GM23338 (cell line): ENCODE measurements at regions not wholly inside any gene's neighbourhood (a gene's known extent, or its start where the extent isn't known, plus 50 kb on each side); places are given as distances from the start of the nearest gene placed in this dataset.

ENCODE experiments used
- ATAC-seq: fragments of 200-7000 bp; cut with Tn5 transposase; 3 replicates; pipeline ENCODE4 v1.9.1; 2020
- DNase-seq: peaks from one replicate; pipeline ENCODE4 v3.0.0-alpha.2; 2015; ENCODE audit warnings: low spot score
- H2AFZ ChIP-seq: fragments of 200-600 bp; sonication (generic); 2 replicates; pipeline ENCODE4 v1.8.0; 2016; ENCODE audit warnings: antibody characterized with exemption, mild to moderate bottlenecking, moderate library complexity
- H3F3A ChIP-seq: fragments of 200-600 bp; sonication (generic); replicated peaks from 2 replicates; pipeline ENCODE4 v1.8.0; 2017; ENCODE audit warnings: antibody characterized with exemption, mixed run types, low read depth
- H3K27ac ChIP-seq: fragments of 200-600 bp; sonication (generic); 2 replicates; pipeline ENCODE4 v1.6.1; 2016; ENCODE audit warnings: low read depth
- H3K27me3 ChIP-seq: fragments of 200-600 bp; sonication (generic); 2 replicates; pipeline ENCODE4 v1.8.0; 2016; ENCODE audit warnings: mild to moderate bottlenecking, mixed run types, moderate library complexity; ENCODE audit not compliant: insufficient read depth
- H3K36me3 ChIP-seq: fragments of 200-600 bp; sonication (generic); 2 replicates; pipeline ENCODE4 v1.8.0; 2016; ENCODE audit warnings: mild to moderate bottlenecking; ENCODE audit not compliant: insufficient read depth
- H3K4me1 ChIP-seq: fragments of 200-600 bp; sonication (generic); 2 replicates; pipeline ENCODE4 v1.8.0; 2016; ENCODE audit warnings: mild to moderate bottlenecking, moderate library complexity; ENCODE audit not compliant: insufficient read depth
- H3K4me2 ChIP-seq: fragments of 200-600 bp; sonication (generic); 2 replicates; pipeline ENCODE4 v1.7.1; 2017; ENCODE audit warnings: mixed run types
- H3K4me3 ChIP-seq: fragments of 200-600 bp; sonication (generic); 2 replicates; pipeline ENCODE4 v1.6.1; 2016; ENCODE audit warnings: mixed run types
- H3K79me2 ChIP-seq: fragments of 200-600 bp; sonication (generic); replicated peaks from 2 replicates; pipeline ENCODE4 v1.8.0; 2017; ENCODE audit warnings: mild to moderate bottlenecking; ENCODE audit not compliant: insufficient read depth
- H3K9me2 ChIP-seq: fragments of 200-600 bp; sonication (generic); 2 replicates; pipeline ENCODE4 v1.8.0; 2017; ENCODE audit not compliant: insufficient read depth
- H4K20me1 ChIP-seq: fragments of 200-600 bp; sonication (generic); replicated peaks from 2 replicates; pipeline ENCODE4 v1.8.0; 2017; ENCODE audit warnings: mild to moderate bottlenecking; ENCODE audit not compliant: insufficient read depth
- H3K27ac Mint-ChIP-seq: 2 replicates; pipeline ENCODE4 v1.8.0; 2020; ENCODE audit warnings: inconsistent platforms, mild to moderate bottlenecking, moderate library complexity, mixed read lengths
- H3K27me3 Mint-ChIP-seq: 3 replicates; pipeline ENCODE4 v1.8.0; 2022; ENCODE audit warnings: low read depth, mild to moderate bottlenecking, moderate library complexity, mixed read lengths, inconsistent platforms; ENCODE audit not compliant: insufficient read depth, poor library complexity
- H3K36me3 Mint-ChIP-seq: 3 replicates; pipeline ENCODE4 v1.8.0; 2021; ENCODE audit warnings: low read depth, mild to moderate bottlenecking, inconsistent platforms, moderate library complexity, mixed read lengths
- H3K4me1 Mint-ChIP-seq: 3 replicates; pipeline ENCODE4 v1.8.0; 2020; ENCODE audit warnings: mild to moderate bottlenecking, inconsistent platforms, mixed read lengths
- H3K4me3 Mint-ChIP-seq: 3 replicates; pipeline ENCODE4 v1.8.0; 2021; ENCODE audit warnings: moderate library complexity, mild to moderate bottlenecking, inconsistent platforms, mixed read lengths
- H3K9me3 Mint-ChIP-seq: 3 replicates; pipeline ENCODE4 v1.8.0; 2020; ENCODE audit warnings: moderate library complexity, mild to moderate bottlenecking, inconsistent platforms, mixed read lengths
- CREB1 ChIP-seq: fragments of 250-450 bp; sonication (Bioruptor Pico); IDR thresholded peaks from 2 replicates; pipeline ENCODE4 v1.5.0; 2020; ENCODE audit warnings: low read depth, mild to moderate bottlenecking, moderate library complexity
- CTCF ChIP-seq, 2 experiments: fragments of 200-600 bp in 1 of 2; sonication (generic) in 1 of 2; conservative IDR thresholded peaks; 2 replicates each; pipeline versions ENCODE4 v1.5.1 to v1.6.1; 2016 to 2017; ENCODE audit warnings: antibody characterized with exemption in 2 of 2, low read depth in 2 of 2, mild to moderate bottlenecking in 2 of 2, moderate library complexity in 1 of 2
- ETS1 ChIP-seq: IDR thresholded peaks from 2 replicates; pipeline ENCODE4 v1.6.1; 2016; ENCODE audit warnings: antibody characterized with exemption
- EZH2 ChIP-seq: fragments of 200-600 bp; sonication (generic); IDR thresholded peaks from one replicate; pipeline ENCODE4 v1.8.0; 2017; ENCODE audit warnings: antibody characterized with exemption, mild to moderate bottlenecking, low read depth; ENCODE audit not compliant: unreplicated experiment
- EZH2phosphoT487 ChIP-seq: fragments of 200-600 bp; sonication (generic); IDR thresholded peaks from one replicate; pipeline ENCODE4 v1.8.1; 2018; ENCODE audit warnings: antibody characterized with exemption; ENCODE audit not compliant: unreplicated experiment
- JUNB ChIP-seq: IDR thresholded peaks from one replicate; pipeline ENCODE4 v1.6.1; 2016; ENCODE audit warnings: antibody characterized with exemption; ENCODE audit not compliant: unreplicated experiment
- NANOG ChIP-seq: IDR thresholded peaks from 2 replicates; pipeline ENCODE4 v1.6.1; 2016; ENCODE audit warnings: antibody characterized with exemption, borderline replicate concordance
- POLR2AphosphoS5 ChIP-seq: IDR thresholded peaks from 2 replicates; pipeline ENCODE4 v1.6.1; 2016; ENCODE audit warnings: antibody characterized with exemption, low read depth
- REST ChIP-seq: IDR thresholded peaks from one replicate; pipeline ENCODE4 v1.6.1; 2018; ENCODE audit warnings: antibody characterized with exemption; ENCODE audit not compliant: unreplicated experiment
- STAT1 ChIP-seq: IDR thresholded peaks from one replicate; pipeline ENCODE4 v1.6.1; 2016; ENCODE audit warnings: antibody characterized with exemption; ENCODE audit not compliant: unreplicated experiment
- ZNF114 ChIP-seq: fragments of 250-450 bp; sonication (Bioruptor Pico); IDR thresholded peaks from 2 replicates; pipeline ENCODE4 v1.5.0; 2020; ENCODE audit warnings: mild to moderate bottlenecking, moderate library complexity
- ZNF331 ChIP-seq: fragments of 250-450 bp; sonication (Bioruptor Pico); IDR thresholded peaks from 2 replicates; pipeline ENCODE4 v1.5.0; 2020; ENCODE audit warnings: low read depth, mild to moderate bottlenecking, moderate library complexity

GRCh38 chr4:181569553-181569952 lies 673.6 kb upstream of the TENM3 start:
- ATAC-seq, result peak; percentile 69

GRCh38 chr4:181578911-181579310 lies 664.3 kb upstream of the TENM3 start:
- Histone ChIP-seq H3F3A (no peaks in the 10 kb centered on the region), H3K79me2 (no peaks in the 10 kb centered on the region), H4K20me1 (no peaks in the 10 kb centered on the region), H3K27me3 (no peaks in the 10 kb centered on the region), H3K4me3 (no peak overlapping the region), H3K36me3 (no peaks in the 10 kb centered on the region), H3K4me2 (no peak overlapping the region), H3K4me1 (no peaks in the 10 kb centered on the region), H3K27ac (no peak overlapping the region), H3K9me2 (no peaks in the 10 kb centered on the region), H2AFZ (peak overlapping the region; percentile 74; the same call in 1 of the 2 replicates)
- DNase-seq (no peak), ATAC-seq (no peak)
- no peak overlapping the region for H3K4me3 Mint-ChIP-seq
- H3K4me1 Mint-ChIP-seq, result no peaks in the 10 kb centered on the region; the same call in 2 of the 3 replicates
- no peaks in the 10 kb centered on the region for H3K27me3 Mint-ChIP-seq
- H3K9me3 Mint-ChIP-seq, result no peaks in the 10 kb centered on the region
- TF ChIP-seq EZH2phosphoT487, result no peak
- H3K36me3 Mint-ChIP-seq, result no peaks in the 10 kb centered on the region
- no peak overlapping the region for H3K27ac Mint-ChIP-seq

More at GRCh38 chr4:181569553-181569952, 673.6 kb upstream of the TENM3 start:
- no peaks in the 10 kb centered on the region for H3K9me3 Mint-ChIP-seq
- H3K36me3 Mint-ChIP-seq, result no peaks in the 10 kb centered on the region; the same call in 1 of the 3 replicates
- H3F3A ChIP-seq, result no peaks in the 10 kb centered on the region
- H3K9me2 ChIP-seq, result no peaks in the 10 kb centered on the region
- H3K79me2 ChIP-seq, result no peaks in the 10 kb centered on the region
- H4K20me1 ChIP-seq, result no peaks in the 10 kb centered on the region
- peak; percentile 62 for DNase-seq
- H3K4me1 ChIP-seq, result no peaks in the 10 kb centered on the region
- peaks cover 11% of the 10 kb centered on the region for H3K4me1 Mint-ChIP-seq
- no peaks in the 10 kb centered on the region for H3K27me3 ChIP-seq
- H3K27ac ChIP-seq, result no peak overlapping the region
- TF ChIP-seq CTCF (conservative IDR thresholded peaks at IDR 0.05; ENCODE audit: low read depth in 2 of 2) (peak; percentile 64 to 73), POLR2AphosphoS5 (no peak)
- no peak overlapping the region for H3K4me3 Mint-ChIP-seq
- H2AFZ ChIP-seq, result no peak overlapping the region
- H3K36me3 ChIP-seq, result no peaks in the 10 kb centered on the region
- no peak overlapping the region for H3K4me3 ChIP-seq
- H3K27me3 Mint-ChIP-seq, result peaks cover 3% of the 10 kb centered on the region
- no peak overlapping the region for H3K27ac Mint-ChIP-seq
- no peak overlapping the region for H3K4me2 ChIP-seq

GRCh38 chr4:181579486-181579885 lies 663.7 kb upstream of the TENM3 start:
- Histone ChIP-seq H4K20me1 (no peaks in the 10 kb centered on the region), H3K36me3 (no peaks in the 10 kb centered on the region), H3F3A (no peaks in the 10 kb centered on the region), H3K27ac (no peak overlapping the region), H2AFZ (0 out of 2 replicates have a peak overlapping the region, but pooled peaks have one; percentile 74), H3K4me3 (no peak overlapping the region), H3K79me2 (no peaks in the 10 kb centered on the region), H3K9me2 (no peaks in the 10 kb centered on the region), H3K4me2 (no peak overlapping the region), H3K27me3 (no peaks in the 10 kb centered on the region), H3K4me1 (no peaks in the 10 kb centered on the region)
- H3K4me1 Mint-ChIP-seq, result no peaks in the 10 kb centered on the region; the same call in 2 of the 3 replicates
- no peaks in the 10 kb centered on the region for H3K27me3 Mint-ChIP-seq
- H3K4me3 Mint-ChIP-seq, result no peak overlapping the region
- DNase-seq, result no peak
- H3K9me3 Mint-ChIP-seq, result no peaks in the 10 kb centered on the region
- H3K27ac Mint-ChIP-seq, result no peak overlapping the region
- no peaks in the 10 kb centered on the region for H3K36me3 Mint-ChIP-seq
- ATAC-seq, result no peak
- TF ChIP-seq ETS1 (no peak), ZNF114 (CRISPR knock-in tag) (no peak), NANOG (no peak), ZNF331 (CRISPR knock-in tag) (no peak), STAT1 (no peak), EZH2 (no peak), CTCF (conservative IDR thresholded peaks at IDR 0.05; ENCODE audit: low read depth in 2 of 2) (no peak), JUNB (no peak), CREB1 (CRISPR knock-in tag) (no peak), POLR2AphosphoS5 (no peak), REST (no peak)
